Activated CD4-positive, alpha-beta memory T cell treated with anti-CD3 and anti-CD28 coated beads, Interleukin-2, amount 10 ng/mL, durations not matched to agents 7 days and 5 days (primary cell): ENCODE measurements at regions not wholly inside any gene's neighbourhood (a gene's known extent, or its start where the extent isn't known, plus 50 kb on each side); places are given as distances from the start of the nearest gene placed in this dataset.

Source experiments
- CTCF ChIA-PET: fragments of 350-600 bp; sonication (Branson Sonifier 250); formaldehyde crosslinking; loops from one replicate; lab custom pipeline; 2021; ENCODE audit warnings: antibody characterized with exemption, inconsistent platforms; lab: Charles Lee
- POLR2A ChIA-PET: fragments of 350-600 bp; sonication (Branson Sonifier 250); formaldehyde crosslinking; loops from one replicate; lab custom pipeline; 2021; ENCODE audit warnings: antibody characterized with exemption; lab: Charles Lee
- DNase-seq: peaks from one replicate; pipeline ENCODE4 v3.0.0-alpha.2; 2020
- H3K27ac Mint-ChIP-seq: one replicate; pipeline ENCODE4 v1.8.0; 2021; ENCODE audit warnings: mild to moderate bottlenecking, mixed read lengths
- H3K27me3 Mint-ChIP-seq: one replicate; pipeline ENCODE4 v1.8.0; 2021; ENCODE audit warnings: mixed read lengths
- H3K36me3 Mint-ChIP-seq: one replicate; pipeline ENCODE4 v1.8.0; 2021; ENCODE audit warnings: low read depth, mixed read lengths
- H3K4me1 Mint-ChIP-seq: one replicate; pipeline ENCODE4 v1.8.0; 2021; ENCODE audit warnings: mixed read lengths
- H3K4me3 Mint-ChIP-seq: one replicate; pipeline ENCODE4 v1.8.0; 2021; ENCODE audit warnings: mild to moderate bottlenecking, mixed read lengths
- H3K9me3 Mint-ChIP-seq: one replicate; pipeline ENCODE4 v1.8.0; 2021; ENCODE audit warnings: mixed read lengths

DNA sequence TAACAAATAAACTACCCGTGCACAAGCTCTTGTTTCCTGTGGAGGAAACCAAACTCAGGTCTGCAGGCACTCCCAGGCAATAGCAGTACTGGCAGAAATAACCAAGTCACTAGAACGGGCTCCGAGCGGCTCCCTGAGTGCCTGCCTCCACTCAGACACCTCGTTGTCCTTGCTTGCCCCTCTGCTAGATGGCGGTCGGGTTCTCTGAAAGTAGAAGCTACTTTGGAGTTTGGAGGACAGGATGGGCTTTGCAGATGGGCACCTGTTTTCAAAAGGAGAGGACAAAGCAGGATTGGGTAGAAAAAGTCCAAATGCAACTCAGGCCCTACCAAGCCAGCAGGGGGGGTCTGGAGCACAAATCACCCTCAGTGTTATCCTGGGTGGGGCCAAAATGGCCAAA lies 136.4 kb downstream of the LRRC30 start:
- ChIA-PET CTCF (no interaction called here), POLR2A (no interaction called here)
- DNase-seq, result no peak
- Mint-ChIP-seq H3K4me3 (no peak overlapping the region), H3K4me1 (peaks cover 2% of the 10 kb centered on the region), H3K9me3 (peaks cover 13% of the 10 kb centered on the region), H3K27me3 (no peaks in the 10 kb centered on the region), H3K27ac (no peak overlapping the region), H3K36me3 (no peaks in the 10 kb centered on the region)

GRCh38 chr18:7369006-7369405 lies 138.1 kb downstream of the LRRC30 start:
- peaks cover 2% of the 10 kb centered on the region for H3K4me1 Mint-ChIP-seq
- ChIA-PET POLR2A (no interaction called here), CTCF (no interaction called here)
- no peaks in the 10 kb centered on the region for H3K27me3 Mint-ChIP-seq
- H3K27ac Mint-ChIP-seq, result no peak overlapping the region
- H3K36me3 Mint-ChIP-seq, result no peaks in the 10 kb centered on the region
- H3K4me3 Mint-ChIP-seq, result no peak overlapping the region
- H3K9me3 Mint-ChIP-seq, result peaks cover 17% of the 10 kb centered on the region
- no peak for DNase-seq

DNA sequence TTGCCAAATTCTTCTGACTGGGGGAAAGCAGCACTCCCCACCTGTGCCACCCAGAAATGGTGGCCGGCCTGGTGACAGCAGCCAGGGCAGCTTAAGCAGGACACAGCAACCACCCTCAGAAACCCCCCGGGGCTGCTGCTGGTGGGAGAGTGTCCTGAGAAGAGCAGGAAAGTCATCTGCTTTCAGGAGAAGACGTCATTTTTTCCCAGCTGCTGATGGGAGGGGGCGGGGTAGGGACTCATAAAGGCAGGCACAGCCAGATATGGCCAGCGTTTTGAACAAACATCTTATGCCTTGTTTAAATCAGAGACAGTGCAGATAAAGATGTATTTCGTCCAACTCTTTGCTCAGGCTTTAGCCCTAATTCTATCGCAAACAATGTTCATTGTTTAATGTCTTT lies 139.5 kb downstream of the LRRC30 start:
- Mint-ChIP-seq H3K27me3 (no peaks in the 10 kb centered on the region), H3K9me3 (peaks cover 19% of the 10 kb centered on the region), H3K4me3 (no peak overlapping the region), H3K36me3 (no peaks in the 10 kb centered on the region), H3K4me1 (peaks cover 2% of the 10 kb centered on the region), H3K27ac (no peak overlapping the region)
- POLR2A ChIA-PET, result no interaction called here
- DNase-seq, result no peak
- CTCF ChIA-PET, result no interaction called here

- no peaks in the 10 kb centered on the region for H3K36me3 Mint-ChIP-seq
- no peak overlapping the region for H3K27ac Mint-ChIP-seq
- ChIA-PET POLR2A (no interaction called here), CTCF (no interaction called here)
- no peaks in the 10 kb centered on the region for H3K27me3 Mint-ChIP-seq
- H3K4me1 Mint-ChIP-seq, result peaks cover 2% of the 10 kb centered on the region
- no peak overlapping the region for H3K4me3 Mint-ChIP-seq
- peaks cover 21% of the 10 kb centered on the region for H3K9me3 Mint-ChIP-seq
- no peak for DNase-seq
These were observed 139.9 kb downstream of the LRRC30 start for GRCh38 chr18:7370802-7371201.

DNA sequence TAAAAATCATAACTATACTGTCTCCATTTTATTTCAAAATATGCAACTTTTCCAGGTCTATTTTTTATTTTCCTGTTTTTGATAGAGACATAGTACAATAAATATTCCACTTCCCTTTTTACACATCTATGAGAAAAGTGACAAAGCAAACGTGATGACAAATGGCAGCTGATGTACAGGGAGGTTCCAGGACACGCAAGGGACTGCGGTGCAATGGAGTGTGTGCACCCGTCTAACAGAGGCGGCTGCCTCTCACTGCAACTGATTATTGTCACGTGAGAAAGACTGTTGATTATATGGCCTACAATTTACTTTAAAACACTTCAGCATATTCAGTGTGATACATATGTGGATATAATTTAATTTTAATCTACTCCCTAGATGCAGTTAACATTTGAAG lies 142.6 kb downstream of the LRRC30 start:
- H3K9me3 Mint-ChIP-seq, result peaks cover 18% of the 10 kb centered on the region
- no peaks in the 10 kb centered on the region for H3K27me3 Mint-ChIP-seq
- CTCF ChIA-PET, result no interaction called here
- H3K27ac Mint-ChIP-seq, result no peak overlapping the region
- DNase-seq, result no peak
- no peaks in the 10 kb centered on the region for H3K36me3 Mint-ChIP-seq
- H3K4me3 Mint-ChIP-seq, result no peak overlapping the region
- POLR2A ChIA-PET, result no interaction called here
- peaks cover 2% of the 10 kb centered on the region for H3K4me1 Mint-ChIP-seq

DNA sequence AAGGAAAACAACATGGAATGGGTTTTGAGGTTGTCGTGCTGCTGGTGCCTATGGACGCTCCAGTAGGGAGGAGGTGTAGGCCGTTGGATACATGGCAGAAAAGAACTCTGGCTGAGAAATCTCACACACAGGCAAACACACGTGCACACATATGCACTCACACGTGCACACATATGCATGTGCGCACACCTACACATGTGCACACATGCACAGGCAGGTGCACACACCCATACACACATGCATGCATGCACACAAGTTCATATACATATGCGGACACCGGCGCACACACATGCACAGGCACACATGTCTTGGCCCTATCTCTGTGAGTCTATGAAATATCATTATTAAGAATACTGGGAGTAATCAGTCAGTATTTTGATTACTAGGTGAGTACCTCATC lies 150.4 kb downstream of the LRRC30 start:
- H3K27ac Mint-ChIP-seq, result no peak overlapping the region
- POLR2A ChIA-PET, result no interaction called here
- CTCF ChIA-PET, result no interaction called here
- DNase-seq, result no peak
- H3K4me3 Mint-ChIP-seq, result no peak overlapping the region
- H3K4me1 Mint-ChIP-seq, result no peaks in the 10 kb centered on the region
- H3K27me3 Mint-ChIP-seq, result no peaks in the 10 kb centered on the region
- H3K36me3 Mint-ChIP-seq, result no peaks in the 10 kb centered on the region
- peaks cover 21% of the 10 kb centered on the region for H3K9me3 Mint-ChIP-seq

- no peak overlapping the region for H3K4me3 Mint-ChIP-seq
- POLR2A ChIA-PET, result no interaction called here
- no peaks in the 10 kb centered on the region for H3K27me3 Mint-ChIP-seq
- H3K9me3 Mint-ChIP-seq, result peaks cover 26% of the 10 kb centered on the region
- H3K27ac Mint-ChIP-seq, result no peak overlapping the region
- H3K36me3 Mint-ChIP-seq, result no peaks in the 10 kb centered on the region
- DNase-seq, result no peak
- CTCF ChIA-PET, result no interaction called here
- H3K4me1 Mint-ChIP-seq, result no peaks in the 10 kb centered on the region
These were observed 151.6 kb downstream of the LRRC30 start for GRCh38 chr18:7382328-7383001.

- POLR2A ChIA-PET, result no interaction called here
- Mint-ChIP-seq H3K36me3 (no peaks in the 10 kb centered on the region), H3K27me3 (no peaks in the 10 kb centered on the region), H3K4me1 (no peaks in the 10 kb centered on the region), H3K9me3 (peaks cover 30% of the 10 kb centered on the region), H3K27ac (no peak overlapping the region), H3K4me3 (no peak overlapping the region)
- CTCF ChIA-PET, result no interaction called here
- no peak for DNase-seq
These were observed 152.4 kb downstream of the LRRC30 start for GRCh38 chr18:7383002-7383980.

DNA sequence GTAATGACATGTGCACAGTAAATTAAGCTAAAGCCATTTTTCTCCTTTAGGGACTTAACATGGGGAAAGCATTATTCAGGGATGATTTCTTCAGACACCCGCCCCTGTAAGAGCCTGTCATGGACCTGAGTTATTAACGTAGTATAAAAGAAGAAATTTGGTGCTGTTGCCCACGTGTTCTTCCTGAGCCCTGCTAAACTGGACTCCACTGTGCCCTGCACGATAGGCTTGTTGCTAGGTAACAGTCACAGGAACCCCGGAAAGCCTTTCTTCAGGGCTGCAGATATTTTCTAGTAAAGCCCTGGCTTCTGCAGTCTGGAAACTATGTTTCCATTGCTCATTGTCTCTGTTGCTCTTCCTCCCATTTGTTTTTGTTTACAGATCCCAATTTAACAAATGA lies 157.9 kb downstream of the LRRC30 start:
- Mint-ChIP-seq H3K27me3 (no peaks in the 10 kb centered on the region), H3K4me3 (no peak overlapping the region), H3K27ac (no peak overlapping the region), H3K36me3 (no peaks in the 10 kb centered on the region), H3K9me3 (peaks cover 28% of the 10 kb centered on the region), H3K4me1 (no peaks in the 10 kb centered on the region)
- DNase-seq, result no peak
- ChIA-PET CTCF (no interaction called here), POLR2A (no interaction called here)

GRCh38 chr18:7390731-7391492 lies 160.0 kb downstream of the LRRC30 start:
- ChIA-PET CTCF (no interaction called here), POLR2A (no interaction called here)
- Mint-ChIP-seq H3K36me3 (no peaks in the 10 kb centered on the region), H3K9me3 (peaks cover 21% of the 10 kb centered on the region), H3K27me3 (no peaks in the 10 kb centered on the region), H3K27ac (no peak overlapping the region), H3K4me1 (no peaks in the 10 kb centered on the region), H3K4me3 (no peak overlapping the region)
- DNase-seq, result no peak

GRCh38 chr18:7393080-7393479 lies 162.2 kb downstream of the LRRC30 start:
- Mint-ChIP-seq H3K36me3 (no peaks in the 10 kb centered on the region), H3K27ac (no peak overlapping the region), H3K27me3 (no peaks in the 10 kb centered on the region), H3K4me1 (no peaks in the 10 kb centered on the region), H3K4me3 (no peak overlapping the region), H3K9me3 (peaks cover 15% of the 10 kb centered on the region)
- CTCF ChIA-PET, result no interaction called here
- POLR2A ChIA-PET, result no interaction called here
- DNase-seq, result no peak

- CTCF ChIA-PET, result no interaction called here
- peaks cover 13% of the 10 kb centered on the region for H3K9me3 Mint-ChIP-seq
- no peak overlapping the region for H3K27ac Mint-ChIP-seq
- no peak overlapping the region for H3K4me3 Mint-ChIP-seq
- no peaks in the 10 kb centered on the region for H3K36me3 Mint-ChIP-seq
- no peaks in the 10 kb centered on the region for H3K27me3 Mint-ChIP-seq
- H3K4me1 Mint-ChIP-seq, result no peaks in the 10 kb centered on the region
- POLR2A ChIA-PET, result no interaction called here
- no peak for DNase-seq
These were observed 163.3 kb downstream of the LRRC30 start for GRCh38 chr18:7394050-7394659.

GRCh38 chr18:7395566-7395965 lies 164.7 kb downstream of the LRRC30 start:
- H3K4me1 Mint-ChIP-seq, result no peaks in the 10 kb centered on the region
- H3K9me3 Mint-ChIP-seq, result peaks cover 13% of the 10 kb centered on the region
- no peaks in the 10 kb centered on the region for H3K27me3 Mint-ChIP-seq
- POLR2A ChIA-PET, result no interaction called here
- no peak overlapping the region for H3K27ac Mint-ChIP-seq
- H3K36me3 Mint-ChIP-seq, result no peaks in the 10 kb centered on the region
- no peak overlapping the region for H3K4me3 Mint-ChIP-seq
- no peak for DNase-seq
- CTCF ChIA-PET, result no interaction called here
